SK-N-SH treated with all-trans-retinoic acid at 6 μM for 48 hours (cell line): ENCODE measurements at regions not wholly inside any gene's neighbourhood (a gene's known extent, or its start where the extent isn't known, plus 50 kb on each side); places are given as distances from the start of the nearest gene placed in this dataset.

Experiments
- ATAC-seq: fragments of 200-7000 bp; cut with Tn5 transposase; 3 replicates; pipeline ENCODE4 v1.9.1; 2020; ENCODE audit warnings: mild to moderate bottlenecking, moderate library complexity
- ARNTL ChIP-seq: fragments of 450-650 bp; formaldehyde crosslinking; IDR thresholded peaks from 2 replicates; pipeline ENCODE4 v1.5.0; 2020; ENCODE audit warnings: low read depth, mild to moderate bottlenecking, moderate library complexity, borderline replicate concordance
- BACH2 ChIP-seq: fragments of 250-450 bp; sonication (Bioruptor Pico); IDR thresholded peaks from 2 replicates; pipeline ENCODE4 v1.9.0; 2021; ENCODE audit warnings: mild to moderate bottlenecking, borderline replicate concordance
- CSDC2 ChIP-seq: fragments of 250-450 bp; sonication (Bioruptor Pico); IDR thresholded peaks from 2 replicates; pipeline ENCODE4 v1.5.0; 2020; ENCODE audit warnings: mild to moderate bottlenecking, moderate library complexity
- GLIS3 ChIP-seq: fragments of 250-450 bp; sonication (Bioruptor Pico); IDR thresholded peaks from 2 replicates; pipeline ENCODE4 v1.5.0; 2020; ENCODE audit warnings: mild to moderate bottlenecking, moderate library complexity
- OSR1 ChIP-seq: fragments of 250-450 bp; sonication (Bioruptor Pico); IDR thresholded peaks from 2 replicates; pipeline ENCODE4 v1.8.0; 2022; ENCODE audit warnings: moderate library complexity, mild to moderate bottlenecking, inconsistent platforms
- PPARA ChIP-seq: fragments of 250-450 bp; sonication (Bioruptor Pico); IDR thresholded peaks from 2 replicates; pipeline ENCODE4 v1.5.0; 2020; ENCODE audit warnings: mild to moderate bottlenecking, borderline replicate concordance
- RARB ChIP-seq: fragments of 250-450 bp; sonication (Bioruptor Pico); IDR thresholded peaks from 2 replicates; pipeline ENCODE4 v1.8.0; 2021; ENCODE audit warnings: mild to moderate bottlenecking, moderate library complexity
- TCF4 ChIP-seq: fragments of 250-450 bp; sonication (Bioruptor Pico); IDR thresholded peaks from 2 replicates; pipeline ENCODE4 v1.8.0; 2021; ENCODE audit warnings: mild to moderate bottlenecking, moderate library complexity, borderline replicate concordance
- TOX ChIP-seq: fragments of 250-450 bp; sonication (Bioruptor Pico); IDR thresholded peaks from 2 replicates; pipeline ENCODE4 v1.8.0; 2021; ENCODE audit warnings: mild to moderate bottlenecking, moderate library complexity, borderline replicate concordance
- ZC3H10 ChIP-seq: fragments of 250-450 bp; sonication (Bioruptor Pico); IDR thresholded peaks from 2 replicates; pipeline ENCODE4 v1.5.1; 2021; ENCODE audit warnings: mild to moderate bottlenecking, moderate library complexity
- ZFP3 ChIP-seq: fragments of 250-450 bp; sonication (Bioruptor Pico); IDR thresholded peaks from 2 replicates; pipeline ENCODE4 v1.5.0; 2020; ENCODE audit warnings: mild to moderate bottlenecking, moderate library complexity
- ZFP30 ChIP-seq: fragments of 450-650 bp; formaldehyde crosslinking; IDR thresholded peaks from 2 replicates; pipeline ENCODE4 v1.5.0; 2022; ENCODE audit warnings: mild to moderate bottlenecking, moderate library complexity
- ZNF565 ChIP-seq: fragments of 450-650 bp; formaldehyde crosslinking; conservative IDR thresholded peaks from 2 replicates; pipeline ENCODE4 v1.5.0; 2020; ENCODE audit warnings: low read depth, mild to moderate bottlenecking, moderate library complexity
- ZNF8 ChIP-seq: fragments of 450-650 bp; formaldehyde crosslinking; IDR thresholded peaks from 2 replicates; pipeline ENCODE4 v1.5.0; 2020; ENCODE audit warnings: mild to moderate bottlenecking, moderate library complexity
- TF ChIP-seq, protein P1 (sequence below): fragments of 250-450 bp; sonication (Bioruptor Pico); IDR thresholded peaks from 2 replicates; pipeline ENCODE4 v1.5.0; 2020; ENCODE audit warnings: mild to moderate bottlenecking, moderate library complexity
- TF ChIP-seq, protein P2 (sequence below): fragments of 250-450 bp; sonication (Bioruptor Pico); IDR thresholded peaks from 2 replicates; pipeline ENCODE4 v1.5.1; 2020; ENCODE audit warnings: low read depth, mild to moderate bottlenecking, moderate library complexity
- TF ChIP-seq, protein P3 (sequence below): fragments of 250-450 bp; sonication (Bioruptor Pico); IDR thresholded peaks from 2 replicates; pipeline ENCODE4 v1.8.0; 2021; ENCODE audit warnings: low read depth, mild to moderate bottlenecking, moderate library complexity, borderline replicate concordance

DNA sequence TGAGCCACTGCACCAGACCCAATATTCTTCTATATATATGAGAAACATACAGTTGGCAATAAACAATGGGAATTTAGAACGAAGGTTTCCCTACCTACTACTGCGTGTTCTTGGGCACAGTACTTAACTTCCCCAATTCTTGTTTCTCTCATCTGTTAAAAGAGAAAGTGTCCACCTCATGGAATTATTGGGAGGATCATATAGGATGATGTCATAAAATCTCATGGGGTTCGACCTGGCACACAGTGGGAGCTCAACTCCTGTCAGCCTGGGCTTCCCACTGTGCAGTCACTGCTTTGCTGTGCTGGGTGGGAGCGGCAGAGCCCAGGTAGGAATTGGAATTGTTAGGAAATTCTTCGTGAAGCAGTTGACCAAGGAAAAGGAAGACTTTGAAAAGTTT, 203.3 kb downstream of the SH3BP4 start:
- no peak for ATAC-seq
- TF ChIP-seq, protein P1, sequence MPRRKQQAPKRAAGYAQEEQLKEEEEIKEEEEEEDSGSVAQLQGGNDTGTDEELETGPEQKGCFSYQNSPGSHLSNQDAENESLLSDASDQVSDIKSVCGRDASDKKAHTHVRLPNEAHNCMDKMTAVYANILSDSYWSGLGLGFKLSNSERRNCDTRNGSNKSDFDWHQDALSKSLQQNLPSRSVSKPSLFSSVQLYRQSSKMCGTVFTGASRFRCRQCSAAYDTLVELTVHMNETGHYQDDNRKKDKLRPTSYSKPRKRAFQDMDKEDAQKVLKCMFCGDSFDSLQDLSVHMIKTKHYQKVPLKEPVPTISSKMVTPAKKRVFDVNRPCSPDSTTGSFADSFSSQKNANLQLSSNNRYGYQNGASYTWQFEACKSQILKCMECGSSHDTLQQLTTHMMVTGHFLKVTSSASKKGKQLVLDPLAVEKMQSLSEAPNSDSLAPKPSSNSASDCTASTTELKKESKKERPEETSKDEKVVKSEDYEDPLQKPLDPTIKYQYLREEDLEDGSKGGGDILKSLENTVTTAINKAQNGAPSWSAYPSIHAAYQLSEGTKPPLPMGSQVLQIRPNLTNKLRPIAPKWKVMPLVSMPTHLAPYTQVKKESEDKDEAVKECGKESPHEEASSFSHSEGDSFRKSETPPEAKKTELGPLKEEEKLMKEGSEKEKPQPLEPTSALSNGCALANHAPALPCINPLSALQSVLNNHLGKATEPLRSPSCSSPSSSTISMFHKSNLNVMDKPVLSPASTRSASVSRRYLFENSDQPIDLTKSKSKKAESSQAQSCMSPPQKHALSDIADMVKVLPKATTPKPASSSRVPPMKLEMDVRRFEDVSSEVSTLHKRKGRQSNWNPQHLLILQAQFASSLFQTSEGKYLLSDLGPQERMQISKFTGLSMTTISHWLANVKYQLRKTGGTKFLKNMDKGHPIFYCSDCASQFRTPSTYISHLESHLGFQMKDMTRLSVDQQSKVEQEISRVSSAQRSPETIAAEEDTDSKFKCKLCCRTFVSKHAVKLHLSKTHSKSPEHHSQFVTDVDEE (CRISPR knock-in tag): no peak
- TF ChIP-seq OSR1 (CRISPR knock-in tag): no peak
- TF ChIP-seq TCF4 (CRISPR knock-in tag): no peak
- no peak for TF ChIP-seq TOX (CRISPR knock-in tag)

DNA sequence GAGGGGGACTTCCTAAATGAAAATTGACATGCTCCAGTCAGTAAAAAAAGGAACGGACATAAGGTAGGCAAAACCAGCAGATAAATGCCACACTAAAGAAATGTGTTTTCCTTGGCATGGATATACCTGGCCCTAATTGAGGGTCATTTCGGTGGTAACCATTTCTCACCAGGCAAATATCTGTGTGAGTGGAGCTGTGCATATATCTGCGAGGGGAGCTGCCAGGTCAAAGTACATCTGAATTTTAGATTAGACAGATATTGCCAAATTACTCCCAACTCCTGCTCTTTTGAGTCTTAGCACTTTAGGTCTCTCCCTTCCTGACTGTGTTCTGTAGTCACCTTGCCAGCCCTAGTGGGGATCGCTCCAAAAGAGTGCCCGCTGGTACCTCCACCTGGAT, 204.2 kb downstream of the SH3BP4 start:
- no peak for ATAC-seq
- TF ChIP-seq, protein P2, sequence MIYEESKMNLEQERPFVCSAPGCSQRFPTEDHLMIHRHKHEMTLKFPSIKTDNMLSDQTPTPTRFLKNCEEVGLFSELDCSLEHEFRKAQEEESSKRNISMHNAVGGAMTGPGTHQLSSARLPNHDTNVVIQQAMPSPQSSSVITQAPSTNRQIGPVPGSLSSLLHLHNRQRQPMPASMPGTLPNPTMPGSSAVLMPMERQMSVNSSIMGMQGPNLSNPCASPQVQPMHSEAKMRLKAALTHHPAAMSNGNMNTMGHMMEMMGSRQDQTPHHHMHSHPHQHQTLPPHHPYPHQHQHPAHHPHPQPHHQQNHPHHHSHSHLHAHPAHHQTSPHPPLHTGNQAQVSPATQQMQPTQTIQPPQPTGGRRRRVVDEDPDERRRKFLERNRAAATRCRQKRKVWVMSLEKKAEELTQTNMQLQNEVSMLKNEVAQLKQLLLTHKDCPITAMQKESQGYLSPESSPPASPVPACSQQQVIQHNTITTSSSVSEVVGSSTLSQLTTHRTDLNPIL (CRISPR knock-in tag): no peak
- no peak for TF ChIP-seq ZNF565 (CRISPR knock-in tag)
- TF ChIP-seq ZFP3: no peak

DNA sequence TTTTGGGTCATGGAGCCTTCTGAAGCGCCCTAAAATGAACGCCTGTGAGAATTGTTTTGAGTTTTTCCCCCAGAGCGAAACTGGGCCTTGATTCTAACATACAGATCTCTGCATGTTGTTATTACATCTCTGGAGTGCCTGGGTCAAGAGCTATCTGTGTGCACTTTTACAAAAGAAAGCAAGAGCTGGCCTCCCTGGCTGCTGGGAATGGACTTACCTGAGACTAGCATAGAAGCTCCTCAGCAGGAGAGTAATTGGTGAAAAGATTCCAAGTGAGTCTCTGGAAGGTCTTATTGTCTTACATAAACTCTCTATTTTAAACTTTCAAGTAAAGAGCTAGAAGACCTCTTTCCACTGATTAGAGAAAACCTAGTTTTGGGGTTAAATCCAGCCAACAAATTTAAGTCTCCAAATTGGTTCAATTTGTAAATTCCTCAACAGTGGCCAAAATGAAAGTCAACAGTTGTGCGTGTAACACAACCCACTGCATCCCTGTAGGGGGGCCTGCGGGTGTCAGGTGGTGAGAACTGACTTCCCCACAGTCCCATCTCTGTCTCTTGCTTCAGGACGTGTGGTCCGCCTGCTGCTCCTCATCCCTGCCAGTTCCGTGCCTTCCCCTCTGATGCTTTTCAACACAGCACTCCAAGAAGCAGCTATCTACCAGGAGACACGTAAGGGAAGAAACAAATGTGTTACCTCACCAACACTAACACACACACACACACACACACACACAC, 206.1 kb downstream of the SH3BP4 start:
- ATAC-seq: no peak
- no peak for TF ChIP-seq ARNTL (CRISPR knock-in tag)
- TF ChIP-seq PPARA (CRISPR knock-in tag): no peak
- TF ChIP-seq BACH2 (CRISPR knock-in tag): no peak
- no peak for TF ChIP-seq GLIS3 (CRISPR knock-in tag)
- no peak for TF ChIP-seq ZC3H10 (CRISPR knock-in tag)
- TF ChIP-seq OSR1 (CRISPR knock-in tag): no peak

DNA sequence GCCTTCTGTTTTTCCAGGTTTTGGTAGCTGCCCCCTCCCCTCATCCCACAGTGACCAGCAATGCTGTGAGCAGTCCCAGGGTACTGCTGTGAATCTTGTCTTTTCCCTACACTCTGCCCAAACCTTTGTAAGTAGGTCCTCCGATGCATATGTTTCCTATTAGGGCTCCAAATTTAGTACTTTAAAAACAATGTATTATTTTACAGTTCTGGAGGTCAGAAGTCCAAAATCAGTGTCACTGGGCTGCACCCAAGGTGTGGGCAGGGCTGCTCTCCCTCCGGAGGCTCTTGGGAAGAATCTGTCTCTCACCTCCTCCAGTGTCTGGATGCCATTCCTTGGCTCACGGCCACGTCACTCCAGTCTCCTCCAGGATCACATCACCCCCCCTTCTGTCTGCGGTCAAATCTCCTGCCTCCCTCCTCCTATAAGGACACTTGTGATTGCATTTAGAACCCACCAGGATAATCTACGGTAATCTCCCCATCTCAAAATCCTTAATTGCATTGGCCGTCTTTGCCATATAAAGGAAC, 208.5 kb downstream of the SH3BP4 start:
- ATAC-seq: no peak; the same call in 2 of the 3 replicates
- TF ChIP-seq, protein P3, sequence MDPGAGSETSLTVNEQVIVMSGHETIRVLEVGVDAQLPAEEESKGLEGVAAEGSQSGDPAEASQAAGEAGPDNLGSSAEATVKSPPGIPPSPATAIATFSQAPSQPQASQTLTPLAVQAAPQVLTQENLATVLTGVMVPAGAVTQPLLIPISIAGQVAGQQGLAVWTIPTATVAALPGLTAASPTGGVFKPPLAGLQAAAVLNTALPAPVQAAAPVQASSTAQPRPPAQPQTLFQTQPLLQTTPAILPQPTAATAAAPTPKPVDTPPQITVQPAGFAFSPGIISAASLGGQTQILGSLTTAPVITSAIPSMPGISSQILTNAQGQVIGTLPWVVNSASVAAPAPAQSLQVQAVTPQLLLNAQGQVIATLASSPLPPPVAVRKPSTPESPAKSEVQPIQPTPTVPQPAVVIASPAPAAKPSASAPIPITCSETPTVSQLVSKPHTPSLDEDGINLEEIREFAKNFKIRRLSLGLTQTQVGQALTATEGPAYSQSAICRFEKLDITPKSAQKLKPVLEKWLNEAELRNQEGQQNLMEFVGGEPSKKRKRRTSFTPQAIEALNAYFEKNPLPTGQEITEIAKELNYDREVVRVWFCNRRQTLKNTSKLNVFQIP (CRISPR knock-in tag): no peak
- TF ChIP-seq, protein P1 (CRISPR knock-in tag): no peak
- TF ChIP-seq ZFP30 (CRISPR knock-in tag): no peak
- TF ChIP-seq CSDC2 (CRISPR knock-in tag): no peak
- no peak for TF ChIP-seq ARNTL (CRISPR knock-in tag)
- TF ChIP-seq ZNF565 (CRISPR knock-in tag): no peak
- no peak for TF ChIP-seq RARB (CRISPR knock-in tag)
- TF ChIP-seq ZFP3: no peak
- no peak for TF ChIP-seq ZNF8
- TF ChIP-seq GLIS3 (CRISPR knock-in tag): no peak
- TF ChIP-seq TOX (CRISPR knock-in tag): no peak
- no peak for TF ChIP-seq ZC3H10 (CRISPR knock-in tag)
